B cell (primary cell): ENCODE measurements at regions not wholly inside any gene's neighbourhood (a gene's known extent, or its start where the extent isn't known, plus 50 kb on each side); places are given as distances from the start of the nearest gene placed in this dataset.

ENCODE experiments used
- CTCF ChIP-seq: fragments of 200-600 bp; IDR thresholded peaks from one replicate; pipeline ENCODE4 v1.8.0; 2022; ENCODE audit warnings: antibody characterized with exemption, mild to moderate bottlenecking
- EZH2 ChIP-seq: IDR thresholded peaks from 2 replicates; pipeline ENCODE4 v1.6.1; 2012; ENCODE audit warnings: borderline replicate concordance, low read depth, mild to moderate bottlenecking, moderate library complexity, low read length; ENCODE audit not compliant: insufficient read depth, poor library complexity, severe bottlenecking

- no peak for TF ChIP-seq EZH2
- TF ChIP-seq CTCF: no peak
These were observed 370.8 kb downstream of the TLE1 start for GRCh38 chr9:81318571-81318970.
